ENCODE measurements at regions not wholly inside any gene's neighbourhood (a gene's known extent, or its start where the extent isn't known, plus 50 kb on each side); places are given as distances from the start of the nearest gene placed in this dataset.

DNA sequence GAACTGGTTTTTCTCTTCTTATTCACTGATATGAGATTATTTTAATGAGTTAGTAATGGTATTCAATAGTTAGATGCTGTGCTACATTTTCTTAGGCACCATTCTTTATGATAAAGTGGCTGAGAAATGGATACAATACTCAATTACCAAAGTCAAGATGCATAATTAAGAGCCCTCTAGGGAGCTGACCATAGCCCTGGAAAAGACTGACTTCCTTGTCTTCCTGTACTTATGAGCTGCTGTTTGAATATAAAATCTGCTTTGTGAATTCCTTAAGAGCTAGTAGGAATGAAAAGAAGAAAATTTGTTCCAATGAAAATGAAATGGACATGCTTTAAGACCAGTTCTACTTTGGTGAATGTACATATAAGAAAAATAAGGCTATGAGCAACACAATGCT is 452.3 kb downstream of the KCNA4 start:
- Histone ChIP-seq H4K20me1 (ENCODE audit: control insufficient read depth, insufficient read depth, low read depth, low read length) (no peaks in the 10 kb centered on the region), H3K27ac (ENCODE audit: low read depth, low read length) (no peak overlapping the region), H3K4me1 (ENCODE audit: control insufficient read depth, low read length) (no peaks in the 10 kb centered on the region), H3K36me3 (ENCODE audit: control insufficient read depth, low read length) (no peaks in the 10 kb centered on the region), H3K4me2 (ENCODE audit: low read length) (no peak overlapping the region), H3K9me2 (replicated peaks; ENCODE audit: control insufficient read depth, low read length) (no peaks in the 10 kb centered on the region), H3K27me3 (ENCODE audit: control insufficient read depth, low read length) (no peaks in the 10 kb centered on the region), H3K79me2 (ENCODE audit: control insufficient read depth, low read length) (no peaks in the 10 kb centered on the region), H3K9me3 (ENCODE audit: control insufficient read depth, insufficient read depth, low read length) (no peaks in the 10 kb centered on the region), H3K4me3 (ENCODE audit: low read length) (no peak overlapping the region), H3F3A (ENCODE audit: control insufficient read depth, insufficient read depth) (no peaks in the 10 kb centered on the region)
- TF ChIP-seq EZH2phosphoT487 (IDR thresholded peaks at IDR 0.05; ENCODE audit: borderline replicate concordance, low read length) = no peak
- TF ChIP-seq, protein P1, sequence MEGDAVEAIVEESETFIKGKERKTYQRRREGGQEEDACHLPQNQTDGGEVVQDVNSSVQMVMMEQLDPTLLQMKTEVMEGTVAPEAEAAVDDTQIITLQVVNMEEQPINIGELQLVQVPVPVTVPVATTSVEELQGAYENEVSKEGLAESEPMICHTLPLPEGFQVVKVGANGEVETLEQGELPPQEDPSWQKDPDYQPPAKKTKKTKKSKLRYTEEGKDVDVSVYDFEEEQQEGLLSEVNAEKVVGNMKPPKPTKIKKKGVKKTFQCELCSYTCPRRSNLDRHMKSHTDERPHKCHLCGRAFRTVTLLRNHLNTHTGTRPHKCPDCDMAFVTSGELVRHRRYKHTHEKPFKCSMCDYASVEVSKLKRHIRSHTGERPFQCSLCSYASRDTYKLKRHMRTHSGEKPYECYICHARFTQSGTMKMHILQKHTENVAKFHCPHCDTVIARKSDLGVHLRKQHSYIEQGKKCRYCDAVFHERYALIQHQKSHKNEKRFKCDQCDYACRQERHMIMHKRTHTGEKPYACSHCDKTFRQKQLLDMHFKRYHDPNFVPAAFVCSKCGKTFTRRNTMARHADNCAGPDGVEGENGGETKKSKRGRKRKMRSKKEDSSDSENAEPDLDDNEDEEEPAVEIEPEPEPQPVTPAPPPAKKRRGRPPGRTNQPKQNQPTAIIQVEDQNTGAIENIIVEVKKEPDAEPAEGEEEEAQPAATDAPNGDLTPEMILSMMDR (IDR thresholded peaks at IDR 0.05; ENCODE audit: low read depth, low read length, poor library complexity, severe bottlenecking) = no peak

DNA sequence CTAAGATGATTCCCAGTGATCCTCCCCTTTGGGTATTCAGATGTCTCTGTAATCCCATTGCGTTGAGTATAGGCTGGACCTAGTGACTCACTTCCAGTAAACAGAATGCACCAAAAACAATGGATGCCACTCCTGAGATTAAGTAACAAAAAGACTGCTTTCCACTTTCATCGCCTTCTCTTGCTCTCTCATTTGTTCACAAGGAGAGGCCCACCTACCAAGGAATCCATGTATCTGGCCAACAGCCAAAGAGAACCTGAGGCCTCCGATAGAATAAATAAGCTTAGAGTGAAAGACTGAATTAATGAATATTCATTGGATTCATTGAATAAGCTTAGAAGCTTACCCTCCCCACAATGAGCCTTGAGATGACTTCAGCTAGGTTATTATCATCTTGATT is 454.6 kb downstream of the KCNA4 start:
- H3K4me1 ChIP-seq (ENCODE audit: control insufficient read depth, low read length) = no peaks in the 10 kb centered on the region
- no peak overlapping the region for H3K4me3 ChIP-seq (ENCODE audit: low read length)
- H3K79me2 ChIP-seq (ENCODE audit: control insufficient read depth, low read length) = no peaks in the 10 kb centered on the region
- no peaks in the 10 kb centered on the region for H3K36me3 ChIP-seq (ENCODE audit: control insufficient read depth, low read length)
- TF ChIP-seq EZH2phosphoT487 (IDR thresholded peaks at IDR 0.05; ENCODE audit: borderline replicate concordance, low read length) = no peak
- TF ChIP-seq, protein P1 (IDR thresholded peaks at IDR 0.05; ENCODE audit: low read depth, low read length, poor library complexity, severe bottlenecking) = no peak
- no peak overlapping the region for H3K4me2 ChIP-seq (ENCODE audit: low read length)
- H3K27me3 ChIP-seq (ENCODE audit: control insufficient read depth, low read length) = no peaks in the 10 kb centered on the region
- H3K27ac ChIP-seq (ENCODE audit: low read depth, low read length) = no peak overlapping the region
- no peaks in the 10 kb centered on the region for H3K9me3 ChIP-seq (ENCODE audit: control insufficient read depth, insufficient read depth, low read length)
- H3K9me2 ChIP-seq (replicated peaks; ENCODE audit: control insufficient read depth, low read length) = no peaks in the 10 kb centered on the region
- H4K20me1 ChIP-seq (ENCODE audit: control insufficient read depth, insufficient read depth, low read depth, low read length) = no peaks in the 10 kb centered on the region
- H3F3A ChIP-seq (ENCODE audit: control insufficient read depth, insufficient read depth) = no peaks in the 10 kb centered on the region

DNA sequence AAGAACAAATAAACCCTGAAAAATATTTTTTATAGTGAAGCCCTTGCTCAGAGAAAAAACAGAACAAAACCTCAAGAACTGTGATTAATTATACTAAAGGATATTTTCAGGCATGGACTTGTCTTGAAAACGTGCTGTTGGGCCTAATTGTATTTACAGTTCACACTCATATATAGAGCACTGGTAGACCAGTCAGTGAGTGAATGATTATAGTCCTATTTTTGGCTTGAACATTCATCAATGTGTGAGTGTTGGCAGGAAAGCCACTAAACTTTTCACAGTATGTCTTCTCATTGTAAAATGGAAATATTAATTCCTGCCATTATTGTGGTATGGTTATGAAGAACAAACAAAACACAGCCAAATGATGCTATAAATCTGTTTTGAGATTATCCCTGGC is 462.8 kb downstream of the KCNA4 start:
- TF ChIP-seq EZH2phosphoT487 (IDR thresholded peaks at IDR 0.05; ENCODE audit: borderline replicate concordance, low read length) = no peak
- TF ChIP-seq, protein P1 (IDR thresholded peaks at IDR 0.05; ENCODE audit: low read depth, low read length, poor library complexity, severe bottlenecking) = no peak
- Histone ChIP-seq H3K4me3 (ENCODE audit: low read length) (no peak overlapping the region), H3K9me2 (replicated peaks; ENCODE audit: control insufficient read depth, low read length) (no peaks in the 10 kb centered on the region; the same call in 1 of the 2 replicates)

More for the DNA sequence above, 462.8 kb downstream of the KCNA4 start:
- Histone ChIP-seq H3K9me3 (ENCODE audit: control insufficient read depth, insufficient read depth, low read length) (no peaks in the 10 kb centered on the region), H3K27me3 (ENCODE audit: control insufficient read depth, low read length) (no peaks in the 10 kb centered on the region), H4K20me1 (ENCODE audit: control insufficient read depth, insufficient read depth, low read depth, low read length) (no peaks in the 10 kb centered on the region), H3K79me2 (ENCODE audit: control insufficient read depth, low read length) (no peaks in the 10 kb centered on the region), H3K4me2 (ENCODE audit: low read length) (no peak overlapping the region), H3K4me1 (ENCODE audit: control insufficient read depth, low read length) (no peaks in the 10 kb centered on the region), H3F3A (ENCODE audit: control insufficient read depth, insufficient read depth) (no peaks in the 10 kb centered on the region), H3K27ac (ENCODE audit: low read depth, low read length) (no peak overlapping the region), H3K36me3 (ENCODE audit: control insufficient read depth, low read length) (no peaks in the 10 kb centered on the region)

All from DOHH2 (cell line).